ENCODE measurements at regions not wholly inside any gene's neighbourhood (a gene's known extent, or its start where the extent isn't known, plus 50 kb on each side); places are given as distances from the start of the nearest gene placed in this dataset.

- DNase-seq (ENCODE audit: low read depth) = no peak
- in situ Hi-C loops (cut with HindIII; ENCODE audit: low sequenced_read_pairs) = no loop called here
- no peak for TF ChIP-seq CTCF (IDR thresholded peaks at IDR 0.05; ENCODE audit: low read depth, low read length, missing control alignments)
Observed at GRCh38 chr4:66055999-66056398, 385.7 kb upstream of the EPHA5 start.

GRCh38 chr4:66052426-66052825, 382.1 kb upstream of the EPHA5 start:
- DNase-seq (ENCODE audit: low read depth) = peak; percentile 61
- in situ Hi-C loops (cut with HindIII; ENCODE audit: low sequenced_read_pairs) = no loop called here

More at GRCh38 chr4:66055999-66056398, 385.7 kb upstream of the EPHA5 start:
- no peak overlapping the region for H3K4me3 ChIP-seq (ENCODE audit: low read depth, low read length)

GRCh38 chr4:66048861-66049260, 378.6 kb upstream of the EPHA5 start:
- no peak for TF ChIP-seq CTCF (IDR thresholded peaks at IDR 0.05; ENCODE audit: low read depth, low read length, missing control alignments)
- no peak overlapping the region for H3K4me3 ChIP-seq (ENCODE audit: low read depth, low read length)
- in situ Hi-C loops (cut with HindIII; ENCODE audit: low sequenced_read_pairs) = no loop called here
- peak; percentile 18 for DNase-seq (ENCODE audit: low read depth)

More at GRCh38 chr4:66052426-66052825, 382.1 kb upstream of the EPHA5 start:
- no peak overlapping the region for H3K4me3 ChIP-seq (ENCODE audit: low read depth, low read length)
- no peak for TF ChIP-seq CTCF (IDR thresholded peaks at IDR 0.05; ENCODE audit: low read depth, low read length, missing control alignments)

GRCh38 chr4:66045913-66046312, 375.6 kb upstream of the EPHA5 start:
- in situ Hi-C loops (cut with HindIII; ENCODE audit: low sequenced_read_pairs) = no loop called here
- H3K4me3 ChIP-seq (ENCODE audit: low read depth, low read length) = no peak overlapping the region
- TF ChIP-seq CTCF (IDR thresholded peaks at IDR 0.05; ENCODE audit: low read depth, low read length, missing control alignments) = no peak
- no peak for DNase-seq (ENCODE audit: low read depth)

GRCh38 chr4:66035701-66036100, 365.4 kb upstream of the EPHA5 start:
- no peak for DNase-seq (ENCODE audit: low read depth)
- in situ Hi-C loops (cut with HindIII; ENCODE audit: low sequenced_read_pairs) = no loop called here
- no peak overlapping the region for H3K4me3 ChIP-seq (ENCODE audit: low read depth, low read length)
- TF ChIP-seq CTCF (IDR thresholded peaks at IDR 0.05; ENCODE audit: low read depth, low read length, missing control alignments) = no peak

- no peak for DNase-seq (ENCODE audit: low read depth)
- no peak for TF ChIP-seq CTCF (IDR thresholded peaks at IDR 0.05; ENCODE audit: low read depth, low read length, missing control alignments)
- in situ Hi-C loops (cut with HindIII; ENCODE audit: low sequenced_read_pairs) = no loop called here
- H3K4me3 ChIP-seq (ENCODE audit: low read depth, low read length) = no peak overlapping the region
Observed at GRCh38 chr4:66034671-66035070, 364.4 kb upstream of the EPHA5 start.

- DNase-seq (ENCODE audit: low read depth) = no peak
- in situ Hi-C loops (cut with HindIII; ENCODE audit: low sequenced_read_pairs) = no loop called here
- no peak for TF ChIP-seq CTCF (IDR thresholded peaks at IDR 0.05; ENCODE audit: low read depth, low read length, missing control alignments)
Observed at GRCh38 chr4:66034262-66034661, 364.0 kb upstream of the EPHA5 start.

More at GRCh38 chr4:66034262-66034661, 364.0 kb upstream of the EPHA5 start:
- H3K4me3 ChIP-seq (ENCODE audit: low read depth, low read length) = no peak overlapping the region

All from astrocyte of the cerebellum (primary cell).